HG03097 (cell line): ENCODE measurements at regions not wholly inside any gene's neighbourhood (a gene's known extent, or its start where the extent isn't known, plus 50 kb on each side); places are given as distances from the start of the nearest gene placed in this dataset.
"Not testable (repeated sequence)": the region's sequence is repeated elsewhere in the genome, so short reads cannot be mapped to it uniquely, and the experiment has no call there.

Experiments used
- ATAC-seq: cut with Tn5 transposase; IDR thresholded peaks from one replicate; pipeline ENCODE4 v1.9.1; 2021; ENCODE audit not compliant: unreplicated experiment, low FRiP score

DNA sequence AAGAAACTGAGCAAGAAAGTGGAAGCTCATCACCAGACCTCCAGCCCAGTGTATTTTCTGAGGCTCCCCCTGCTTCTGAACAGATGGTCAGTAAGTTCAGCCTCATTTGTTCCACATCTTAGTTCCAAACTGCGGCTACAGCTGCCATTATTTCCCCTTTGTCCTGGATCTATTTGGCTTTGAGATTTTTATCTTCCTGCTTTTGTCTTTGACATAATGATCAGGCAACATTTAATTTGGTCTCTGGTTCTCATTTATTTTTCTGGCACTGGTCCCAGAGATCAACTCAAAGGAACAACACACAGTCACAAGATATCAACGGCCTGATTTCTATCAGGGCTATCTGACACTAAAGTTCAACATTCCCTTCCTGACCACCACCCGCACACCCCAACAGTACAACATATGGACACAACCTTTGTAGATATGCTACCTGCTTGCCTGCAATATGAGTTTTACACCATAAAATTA lies 137.5 kb downstream of the FAM76B start:
- no peak for ATAC-seq

DNA sequence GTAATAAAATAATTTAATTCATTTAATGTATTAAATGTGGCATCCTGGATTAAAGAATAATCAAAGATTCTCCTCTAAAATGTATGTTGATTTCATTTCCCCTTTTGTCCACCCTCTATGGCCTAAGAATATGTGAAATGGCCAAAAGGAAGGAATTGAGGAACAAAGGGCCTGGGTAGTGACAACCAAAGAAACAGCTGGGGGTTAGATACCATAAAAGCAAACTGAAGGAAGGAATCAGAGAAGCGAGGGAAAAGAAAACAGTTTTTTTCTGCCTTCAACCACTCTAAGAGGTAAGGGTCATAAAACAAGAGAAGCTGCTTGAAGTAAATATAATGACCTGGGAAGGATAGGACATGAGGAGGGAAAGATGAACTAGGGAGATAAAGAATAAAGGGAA lies 139.3 kb downstream of the FAM76B start:
- no peak for ATAC-seq

DNA sequence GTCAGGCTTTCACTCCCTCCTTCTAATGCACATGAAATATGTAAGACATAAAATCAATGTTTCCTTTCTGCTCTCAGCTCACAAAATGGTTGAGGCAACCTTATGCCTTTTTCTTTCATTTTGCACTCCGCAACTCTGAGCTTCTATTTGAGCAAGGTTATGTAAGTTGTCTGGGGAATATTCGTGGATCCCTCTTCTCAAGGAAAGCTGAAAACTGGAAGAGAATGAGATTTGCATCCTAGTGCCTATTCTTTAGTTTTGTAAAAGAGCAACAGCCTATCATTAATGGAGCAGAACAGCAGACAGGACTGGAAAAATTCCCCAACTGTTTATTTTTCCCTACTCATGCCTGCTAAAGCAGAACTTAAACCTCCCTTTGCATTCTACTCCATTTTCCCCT lies 141.7 kb downstream of the FAM76B start:
- no peak for ATAC-seq

DNA sequence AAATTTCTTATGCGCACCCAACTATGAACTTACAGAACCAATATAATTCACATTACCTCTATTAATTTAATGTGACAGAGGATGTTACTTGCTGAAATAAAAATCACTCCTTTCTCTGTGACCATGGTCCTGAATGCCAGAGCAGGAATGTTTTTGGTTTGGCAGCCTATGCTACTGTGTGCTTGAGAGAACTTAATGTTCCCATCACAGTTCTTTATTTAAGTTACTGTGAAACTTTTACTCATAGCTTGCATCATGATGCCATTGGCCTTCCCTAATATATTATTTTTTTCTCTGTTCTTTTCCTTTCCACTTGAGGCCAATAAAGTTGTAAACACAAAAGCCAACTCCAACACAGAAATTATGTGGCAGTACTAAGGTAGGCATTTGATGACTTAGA lies 142.2 kb downstream of the FAM76B start:
- no peak for ATAC-seq

DNA sequence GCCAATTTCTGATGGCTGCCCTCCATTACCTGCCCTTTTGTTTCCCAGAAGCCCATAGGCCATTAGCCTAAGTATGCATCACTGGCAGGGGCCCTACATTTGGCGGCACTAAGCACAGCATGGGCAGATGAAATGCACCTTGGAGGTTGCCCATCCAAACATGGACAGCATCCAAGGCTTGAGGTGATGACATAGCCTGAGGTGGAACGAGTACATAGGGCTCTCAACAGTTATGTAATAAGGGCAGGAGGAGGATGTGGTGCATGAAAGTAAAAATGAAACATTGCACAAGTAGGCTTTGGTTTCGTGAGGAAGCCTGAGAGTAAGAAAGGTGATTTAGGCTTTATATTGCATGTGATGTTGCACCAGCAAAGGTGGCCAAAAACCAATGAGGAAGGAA lies 148.1 kb downstream of the FAM76B start:
- peak; percentile 97 for ATAC-seq

DNA sequence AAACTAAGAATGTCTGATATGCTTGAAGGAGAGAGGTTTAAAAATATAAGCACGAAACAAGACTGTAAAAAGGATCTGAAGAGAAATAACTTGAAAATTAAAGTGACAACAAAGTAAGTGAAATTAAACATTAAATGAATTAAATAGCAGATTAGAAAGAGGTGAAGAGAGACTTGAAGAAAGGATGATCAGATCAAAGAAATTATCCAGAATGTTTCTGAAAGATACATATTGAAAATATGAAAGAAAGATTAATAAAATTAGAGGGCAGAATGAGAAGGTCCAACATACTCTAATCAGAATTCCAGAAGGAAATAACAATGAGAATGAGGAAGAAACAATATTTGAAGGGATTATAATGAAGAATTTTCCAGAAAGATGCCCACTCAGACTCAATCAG lies 151.1 kb downstream of the FAM76B start:
- ATAC-seq, result no peak

DNA sequence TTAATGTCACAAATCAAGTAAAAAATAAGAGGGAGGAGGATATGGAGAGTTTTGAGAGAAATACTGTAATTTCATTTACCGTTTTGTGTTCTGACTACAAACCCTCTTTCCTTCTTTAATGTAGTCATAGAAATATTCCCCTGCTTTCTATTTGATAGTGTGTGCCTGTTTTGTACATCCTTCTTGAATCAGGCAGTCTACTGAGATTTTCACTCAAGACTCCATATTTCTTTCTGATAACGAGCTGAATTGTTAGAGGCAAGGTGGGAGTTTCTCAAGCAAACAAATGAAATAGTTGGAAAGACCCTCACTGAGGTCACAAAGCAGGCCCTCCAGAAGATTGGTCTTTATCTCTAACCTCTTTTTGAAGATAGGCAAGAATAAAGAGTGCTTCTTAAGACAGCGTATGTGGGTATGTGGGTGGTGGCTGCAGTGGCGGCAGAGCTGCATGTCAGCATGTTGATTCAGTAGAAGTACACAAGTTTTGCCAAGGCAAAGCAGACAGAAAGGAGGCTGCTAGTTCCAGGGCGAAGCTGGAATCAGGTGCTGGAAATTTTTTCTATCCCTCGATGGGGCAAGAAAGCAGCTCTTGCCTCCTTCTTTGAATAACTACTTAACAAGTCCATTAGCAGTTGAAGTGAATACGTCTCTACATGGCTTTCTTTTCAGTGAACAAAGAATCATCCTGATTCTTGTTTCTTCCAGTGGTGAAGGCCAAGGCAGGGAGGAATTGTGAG lies 164.2 kb downstream of the FAM76B start:
- ATAC-seq, result no peak

DNA sequence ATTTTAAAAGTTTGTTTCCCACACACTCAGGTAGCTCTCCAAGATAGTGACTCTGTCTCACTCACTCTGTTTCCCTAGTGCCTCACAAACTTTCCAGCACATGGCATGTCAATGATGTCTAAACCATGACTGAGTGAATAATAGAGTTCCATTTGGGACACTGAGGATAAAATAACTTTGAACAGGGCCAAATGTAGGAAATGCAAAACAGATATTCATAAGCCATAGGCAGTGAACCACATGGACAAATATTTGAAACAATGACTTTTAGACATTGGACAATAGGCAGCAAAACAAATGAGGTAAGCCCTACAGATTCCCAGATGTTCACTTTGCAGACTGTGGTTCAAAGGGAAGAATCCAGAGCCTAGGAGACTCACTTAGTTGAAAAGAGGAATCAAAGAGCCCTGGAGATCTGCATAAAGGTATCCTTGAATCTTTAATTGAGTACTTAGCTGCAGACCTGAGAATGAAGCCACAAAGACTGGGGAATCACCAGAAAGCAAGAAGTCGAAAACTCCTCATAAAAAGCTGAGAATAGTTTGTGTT lies 173.3 kb downstream of the FAM76B start:
- ATAC-seq, result no peak

DNA sequence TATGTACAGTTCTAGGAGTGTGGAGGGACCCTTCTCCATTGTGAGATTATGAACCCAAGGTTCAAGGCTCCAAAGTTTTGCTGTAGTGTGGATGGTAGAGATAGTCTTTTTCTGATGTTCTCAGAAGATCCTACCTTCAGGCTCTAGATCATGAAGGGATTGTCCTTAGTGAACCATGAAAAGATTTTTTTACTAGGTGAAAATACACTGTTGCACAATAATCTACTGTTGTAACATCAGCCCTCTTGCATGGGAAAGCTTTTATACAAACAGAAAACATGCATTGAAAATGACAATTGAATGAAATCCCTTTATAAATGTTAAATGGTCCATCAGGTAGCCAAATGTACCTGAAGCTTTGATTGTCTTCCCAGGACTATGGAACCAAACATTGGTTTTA lies 177.8 kb downstream of the FAM76B start:
- ATAC-seq, result no peak

DNA sequence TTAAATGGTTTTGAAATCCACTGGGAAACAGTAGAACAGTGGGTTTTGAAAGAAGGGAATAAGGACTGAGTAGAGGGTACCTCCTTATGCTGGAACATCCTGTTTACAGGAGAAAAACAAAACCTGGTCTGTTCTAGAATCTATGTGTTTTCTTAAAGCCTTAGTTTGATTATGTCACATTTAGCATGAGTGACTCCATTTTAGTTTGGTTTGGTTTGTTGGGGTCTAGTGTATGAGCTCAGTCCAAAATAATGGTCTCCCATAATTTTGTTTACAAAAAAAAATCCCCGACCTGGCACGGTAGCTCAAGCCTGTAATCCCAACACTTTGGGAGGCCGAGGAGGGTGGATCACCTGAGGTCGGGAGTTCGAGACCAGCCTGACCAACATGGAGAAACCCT lies 179.4 kb downstream of the FAM76B start:
- not testable (repeated sequence) for ATAC-seq

DNA sequence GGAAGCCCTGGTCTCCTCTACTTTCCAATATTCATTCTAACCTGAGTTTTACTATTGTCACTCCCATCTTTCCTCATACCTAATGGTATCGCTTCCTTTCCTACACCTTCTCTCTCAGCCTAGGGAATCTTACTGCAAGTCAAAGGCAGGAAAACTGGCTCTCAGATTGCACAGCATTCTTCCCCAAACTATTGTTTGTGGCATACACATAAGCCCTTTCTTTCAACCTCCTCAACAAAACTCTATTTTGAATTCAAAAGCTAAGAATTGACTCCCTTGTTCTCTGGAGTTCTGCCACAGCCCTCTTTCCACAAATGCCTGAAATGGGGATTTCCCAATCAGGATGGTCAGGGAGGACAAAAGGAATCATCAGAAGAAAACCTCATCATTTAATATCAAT lies 181.5 kb downstream of the FAM76B start:
- no peak for ATAC-seq

DNA sequence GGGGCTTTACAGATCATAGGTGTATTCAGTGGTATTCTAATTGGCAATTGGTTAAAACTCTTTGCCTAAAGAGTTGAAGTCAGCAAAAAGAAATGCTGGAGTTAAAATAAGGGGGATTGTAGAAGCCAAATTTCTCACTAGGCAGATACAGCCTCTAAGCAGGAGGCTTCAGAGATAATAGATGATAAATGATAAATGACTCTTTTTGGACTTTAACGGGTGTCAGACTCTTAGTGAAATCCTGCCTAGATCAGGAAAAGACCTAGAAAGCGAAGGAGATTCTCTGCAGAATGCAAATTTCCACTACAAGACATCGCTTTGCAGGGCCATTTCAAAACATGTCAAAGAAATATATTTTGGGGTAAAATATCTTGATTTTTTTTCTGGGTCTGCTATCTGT lies 182.8 kb downstream of the FAM76B start:
- no peak for ATAC-seq

DNA sequence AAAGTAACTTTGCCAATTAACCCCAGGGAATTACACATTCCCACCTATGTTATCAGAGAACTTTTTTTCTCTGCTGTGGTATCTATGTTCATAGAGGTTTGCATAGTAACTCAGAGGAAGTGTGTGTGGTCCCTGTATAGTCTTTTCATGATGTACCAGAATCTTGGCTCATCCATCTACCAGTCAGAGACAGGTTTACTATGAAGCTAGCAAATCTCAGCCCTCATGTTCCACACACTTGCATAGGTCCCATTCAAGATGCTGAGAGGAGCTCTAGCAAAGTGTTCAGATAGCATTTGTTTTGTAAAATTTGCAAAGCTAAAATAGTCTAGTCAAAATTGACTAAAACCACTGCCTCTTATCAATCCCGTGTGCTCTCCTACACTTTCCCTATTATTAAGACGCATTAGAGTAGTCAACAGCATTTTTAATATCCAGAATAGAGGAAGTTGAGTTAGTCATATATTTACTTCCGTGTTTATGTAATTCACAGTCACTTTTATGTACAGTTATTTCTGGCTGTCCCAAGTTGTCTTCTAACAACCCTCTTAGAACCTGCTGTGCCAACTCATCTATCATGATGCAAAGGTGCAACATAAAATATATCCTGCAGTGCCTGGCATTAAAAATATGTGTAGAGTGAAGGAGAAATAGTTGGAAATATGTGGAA lies 184.2 kb downstream of the FAM76B start:
- ATAC-seq, result no peak

DNA sequence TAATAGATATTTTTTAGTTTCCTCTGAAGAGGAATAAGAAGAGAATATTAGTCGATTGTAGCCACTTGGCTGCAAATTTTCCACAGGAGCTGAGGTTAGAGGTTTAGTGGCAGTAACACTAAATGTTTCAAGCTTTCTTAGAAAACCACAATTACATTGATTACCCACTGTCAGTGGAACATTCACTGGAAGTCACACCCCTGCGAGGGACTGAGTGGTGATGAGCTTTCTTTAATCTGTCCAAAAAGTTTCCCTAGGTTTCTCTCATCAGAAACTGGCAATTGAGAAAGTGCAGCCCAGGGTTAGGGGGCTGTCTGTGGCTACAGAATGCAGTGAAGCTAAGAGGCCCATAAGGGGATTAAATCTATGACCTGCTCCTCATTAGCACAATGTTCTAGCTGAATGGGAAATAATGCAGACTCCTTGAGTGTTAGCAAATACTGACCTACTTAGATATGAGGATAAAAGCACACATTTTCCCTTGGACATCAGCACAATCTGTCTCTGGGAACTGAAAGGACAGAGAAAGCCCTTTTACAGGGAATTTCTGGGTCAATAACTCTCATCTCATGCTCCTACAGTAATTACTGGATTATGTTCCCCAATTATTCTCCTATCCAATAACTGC lies 189.5 kb downstream of the FAM76B start:
- ATAC-seq, result no peak

DNA sequence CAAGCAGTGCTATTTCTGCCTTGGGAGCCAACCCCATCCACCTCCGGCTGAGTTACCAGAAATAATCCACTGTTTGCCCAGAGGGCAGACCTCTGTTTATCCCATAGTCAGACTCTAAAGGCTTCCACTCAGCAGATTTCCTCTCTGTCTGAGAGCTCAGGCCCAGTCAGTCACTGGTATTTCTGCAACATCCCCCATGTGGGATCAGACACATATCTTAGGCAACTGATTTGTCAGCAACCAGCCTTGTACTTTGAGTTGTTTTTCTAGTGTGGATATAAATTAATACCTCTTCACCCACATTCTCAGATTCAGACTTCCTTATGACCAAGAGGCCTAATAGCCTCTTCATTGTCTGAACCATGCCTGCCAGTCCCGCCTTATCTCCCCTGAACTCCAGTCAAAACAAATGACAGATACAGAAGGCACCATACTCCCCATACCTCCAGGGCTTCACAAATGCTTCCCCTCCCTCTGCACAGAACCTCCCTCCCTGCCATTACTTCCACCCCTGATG lies 193.6 kb downstream of the FAM76B start:
- no peak for ATAC-seq

DNA sequence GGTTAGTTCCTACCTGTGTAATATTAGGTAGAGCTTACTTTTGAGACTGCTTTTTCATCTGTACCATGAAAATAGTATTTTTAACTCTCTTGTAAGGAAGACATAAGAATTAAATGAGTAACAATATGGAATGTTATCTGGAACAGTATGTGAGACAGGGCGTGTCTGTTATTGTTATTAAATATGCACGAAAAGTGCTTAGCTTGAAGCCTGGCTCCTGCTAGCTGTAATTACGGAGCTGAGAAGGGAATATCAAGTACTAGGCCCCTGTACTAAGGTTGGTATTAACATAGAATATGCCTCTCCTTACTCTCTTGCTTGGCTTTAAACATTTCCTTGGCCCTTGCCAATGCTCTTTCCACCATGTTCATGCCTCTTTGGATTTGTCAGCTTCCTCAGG lies 194.0 kb downstream of the FAM76B start:
- ATAC-seq, result no peak

DNA sequence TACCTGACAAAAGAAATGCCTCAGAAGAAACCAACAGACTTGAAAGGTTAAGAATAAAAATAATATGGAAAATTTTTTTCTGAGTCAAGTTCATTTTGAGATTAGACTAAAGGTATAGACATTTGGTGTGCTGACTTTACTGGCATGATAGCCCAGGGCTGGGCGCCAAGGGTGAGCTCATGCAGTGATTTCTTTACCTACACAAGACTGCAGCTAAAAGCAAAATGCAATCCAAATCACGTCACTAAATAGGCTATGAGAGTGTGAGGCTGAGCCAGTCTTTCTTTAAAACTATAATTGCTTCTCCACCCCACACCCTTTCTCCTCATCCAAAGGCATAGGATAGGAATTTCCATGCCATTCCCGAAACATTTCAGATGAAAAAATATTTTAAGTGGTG lies 196.5 kb downstream of the FAM76B start:
- no peak for ATAC-seq

DNA sequence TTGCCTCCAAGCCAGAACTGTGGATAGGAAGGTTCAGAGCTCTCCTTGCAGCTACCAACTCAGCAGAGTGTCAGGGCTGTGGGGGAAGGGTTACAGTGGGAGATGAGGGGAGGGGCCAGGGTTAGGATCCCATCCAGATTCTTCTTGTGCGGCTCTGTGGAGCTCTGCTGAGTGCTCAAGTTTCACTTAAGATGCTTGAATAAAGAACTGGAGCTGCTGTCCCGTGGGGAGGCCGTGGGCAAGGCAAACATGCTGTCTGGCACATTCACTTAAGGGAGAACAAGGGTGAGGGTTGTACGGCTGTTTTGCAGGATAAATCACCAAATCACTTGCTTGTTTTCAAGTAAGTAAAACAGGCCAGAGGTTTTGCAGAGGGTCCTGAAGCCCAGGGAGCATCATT lies 197.1 kb downstream of the FAM76B start:
- no peak for ATAC-seq

DNA sequence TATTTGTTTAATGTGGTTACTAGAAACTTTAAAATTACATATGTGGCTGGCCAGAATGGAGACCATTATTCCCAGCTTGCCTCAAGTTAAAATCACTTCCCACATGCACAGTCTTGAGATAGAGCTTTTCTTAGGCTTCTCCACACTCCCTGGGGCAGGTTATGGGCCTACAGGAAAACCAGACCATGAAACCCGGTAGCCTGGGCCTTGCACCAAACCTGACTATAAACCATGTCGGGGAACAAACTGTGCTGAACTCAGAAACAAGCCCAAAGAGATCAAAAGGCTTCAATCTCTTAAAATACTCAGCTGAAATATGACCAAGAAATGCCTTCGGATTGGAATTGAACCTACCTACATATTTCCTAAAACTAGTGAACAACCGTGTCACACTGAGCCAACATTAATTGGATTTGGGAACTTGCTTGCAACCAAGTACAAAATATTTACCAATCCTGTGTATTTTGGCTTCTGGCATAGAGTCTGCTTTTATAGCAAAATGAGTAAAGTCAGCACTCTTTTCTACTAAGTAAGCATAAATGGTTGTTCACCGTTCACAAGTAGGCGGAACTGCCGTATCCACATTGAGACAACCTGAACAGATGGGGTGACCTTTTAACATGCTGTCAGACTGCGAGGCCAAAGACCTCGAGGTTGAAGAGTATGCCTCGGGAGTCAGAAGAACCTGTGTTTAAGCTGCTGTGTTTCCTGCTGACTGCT lies 199.5 kb downstream of the FAM76B start:
- no peak for ATAC-seq

DNA sequence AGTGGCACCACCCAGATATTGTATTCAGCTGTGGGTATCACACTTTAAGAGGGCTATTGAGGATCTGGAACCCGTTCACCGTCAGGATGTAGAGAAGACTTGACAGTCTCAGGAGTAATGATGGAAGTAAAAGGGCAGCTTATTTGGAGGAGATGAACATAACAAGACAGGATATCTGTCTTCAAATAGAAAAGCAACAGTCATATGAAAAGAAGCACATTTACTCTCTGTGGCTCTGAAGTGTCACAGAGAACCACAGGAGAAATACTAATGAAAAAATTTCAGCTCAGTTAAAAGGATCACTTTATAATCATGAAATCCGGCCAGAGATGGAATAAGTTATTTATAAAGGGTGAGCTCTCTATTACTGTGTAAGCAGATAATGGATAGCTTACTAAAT lies 200.8 kb downstream of the FAM76B start:
- no peak for ATAC-seq

DNA sequence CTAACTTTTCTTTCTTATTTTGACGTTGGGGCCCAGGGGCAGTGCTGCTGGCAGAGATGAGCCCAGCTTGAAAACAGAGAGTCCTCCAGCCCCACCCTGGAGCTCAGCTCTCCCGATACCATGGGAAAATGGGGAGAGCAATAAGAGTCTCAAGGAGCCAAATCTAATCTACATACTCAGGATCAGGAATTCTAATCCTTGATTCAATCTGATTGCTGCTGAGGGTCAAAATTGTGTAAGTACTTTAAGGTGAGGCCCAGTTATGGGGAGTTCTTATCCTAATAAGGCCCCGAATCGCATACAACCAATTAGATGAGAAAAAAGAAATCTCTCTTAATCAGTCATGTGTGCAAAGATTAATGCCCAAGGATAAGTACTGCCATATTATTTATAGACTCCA lies 202.9 kb downstream of the FAM76B start:
- no peak for ATAC-seq
